ENCODE measurements at regions not wholly inside any gene's neighbourhood (a gene's known extent, or its start where the extent isn't known, plus 50 kb on each side); places are given as distances from the start of the nearest gene placed in this dataset.

DNA sequence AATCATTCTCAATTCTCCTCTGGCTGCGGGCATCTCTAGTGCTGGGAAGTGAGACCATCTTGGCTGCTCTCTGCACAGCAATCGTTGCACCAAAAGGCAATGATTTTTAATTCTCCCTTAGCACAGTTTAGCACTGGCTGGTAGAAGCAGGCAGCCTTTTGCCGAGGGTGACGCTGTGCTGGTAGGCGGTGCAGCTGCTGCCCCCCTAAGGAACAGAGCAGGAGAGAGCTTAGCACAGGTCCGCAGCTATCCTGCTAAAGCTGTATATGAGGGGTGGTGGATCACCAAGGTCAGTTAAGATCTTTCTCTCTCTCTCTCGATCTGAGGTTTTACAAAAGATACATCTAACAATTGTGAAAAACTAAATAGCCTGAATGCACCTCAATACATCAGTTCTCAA is 390.1 kb downstream of the GATA3 start:
- H2AK5ac ChIP-seq (ENCODE audit: low read depth, low read length), result no peak overlapping the region
- BruUV-seq (replicated peaks), result no TSS peak
- ATAC-seq (ENCODE audit: low read depth), result no peak; the same call in 1 of the 2 replicates

More for the DNA sequence above, 390.1 kb downstream of the GATA3 start:
- H3K79me1 ChIP-seq (ENCODE audit: low read depth in 1 of 2, low read length in 2 of 2), result no peaks in the 10 kb centered on the region
- no peak overlapping the region for H3K9ac ChIP-seq (ENCODE audit: low read depth, low read length)
- ChIA-PET POLR2A (ENCODE audit: unreplicated experiment) (no interaction called here), CTCF (no interaction called here)
- in situ Hi-C loops (cut with MboI; ENCODE audit: low sequenced_read_pairs) (no loop called here), intact Hi-C loops (cut with micrococcal nuclease) (no loop called here), dilution Hi-C loops (cut with HindIII; ENCODE audit: low sequenced_read_pairs, unreplicated experiment) (no loop called here)
- no peak overlapping the region for H3K4me3 ChIP-seq (ENCODE audit: insufficient read depth, low read depth, low read length)
- WGBS, 2 experiments (ENCODE audit: extremely low coverage in 2 of 2, insufficient read length in 1 of 2), result no CpG with 5 or more reads among the region's 7 CpGs
- TF ChIP-seq, protein P1, sequence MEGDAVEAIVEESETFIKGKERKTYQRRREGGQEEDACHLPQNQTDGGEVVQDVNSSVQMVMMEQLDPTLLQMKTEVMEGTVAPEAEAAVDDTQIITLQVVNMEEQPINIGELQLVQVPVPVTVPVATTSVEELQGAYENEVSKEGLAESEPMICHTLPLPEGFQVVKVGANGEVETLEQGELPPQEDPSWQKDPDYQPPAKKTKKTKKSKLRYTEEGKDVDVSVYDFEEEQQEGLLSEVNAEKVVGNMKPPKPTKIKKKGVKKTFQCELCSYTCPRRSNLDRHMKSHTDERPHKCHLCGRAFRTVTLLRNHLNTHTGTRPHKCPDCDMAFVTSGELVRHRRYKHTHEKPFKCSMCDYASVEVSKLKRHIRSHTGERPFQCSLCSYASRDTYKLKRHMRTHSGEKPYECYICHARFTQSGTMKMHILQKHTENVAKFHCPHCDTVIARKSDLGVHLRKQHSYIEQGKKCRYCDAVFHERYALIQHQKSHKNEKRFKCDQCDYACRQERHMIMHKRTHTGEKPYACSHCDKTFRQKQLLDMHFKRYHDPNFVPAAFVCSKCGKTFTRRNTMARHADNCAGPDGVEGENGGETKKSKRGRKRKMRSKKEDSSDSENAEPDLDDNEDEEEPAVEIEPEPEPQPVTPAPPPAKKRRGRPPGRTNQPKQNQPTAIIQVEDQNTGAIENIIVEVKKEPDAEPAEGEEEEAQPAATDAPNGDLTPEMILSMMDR (conservative IDR thresholded peaks at IDR 0.05; ENCODE audit: low read depth, low read length), result 0 out of 2 replicates have a peak, but pooled peaks have one; percentile 9
- TF ChIP-seq MAZ (IDR thresholded peaks at IDR 0.05; ENCODE audit: borderline replicate concordance, low read depth, low read length), result no peak
- H4K5ac ChIP-seq (ENCODE audit: low read depth, low read length), result no peak overlapping the region
- H3K18ac ChIP-seq (ENCODE audit: low read depth, low read length), result no peak overlapping the region
- H3K36me3 ChIP-seq (ENCODE audit: control insufficient read depth, insufficient read depth, low read length), result no peaks in the 10 kb centered on the region
- H2BK20ac ChIP-seq (ENCODE audit: low read depth, low read length), result no peak overlapping the region
- H4K20me1 ChIP-seq (ENCODE audit: insufficient read depth, low read length), result no peaks in the 10 kb centered on the region
- no peak overlapping the region for H2BK5ac ChIP-seq (ENCODE audit: low read depth, low read length, poor library complexity, severe bottlenecking)
- no peak overlapping the region for H2BK15ac ChIP-seq (ENCODE audit: low read depth, low read length)
- no peak overlapping the region for H3K23ac ChIP-seq (ENCODE audit: low read depth, low read length)
- no peaks in the 10 kb centered on the region for H3K9me1 ChIP-seq (ENCODE audit: insufficient read depth, low read length)
- no peak overlapping the region for H3K56ac ChIP-seq (ENCODE audit: extremely low read depth, insufficient read depth, low read length)
- H3K14ac ChIP-seq (replicated peaks; ENCODE audit: low read depth, low read length), result no peak overlapping the region
- H4K91ac ChIP-seq (ENCODE audit: insufficient read depth, low read depth, low read length), result no peak overlapping the region
- no peaks in the 10 kb centered on the region for H3K4me1 ChIP-seq (ENCODE audit: control insufficient read depth, insufficient read depth, low read length)
- H3K4me2 ChIP-seq (ENCODE audit: low read depth, low read length), result no peak overlapping the region
- no peak overlapping the region for H4K8ac ChIP-seq (ENCODE audit: low read depth in 2 of 2, low read length in 2 of 2)
- H3K27me3 ChIP-seq (ENCODE audit: control insufficient read depth, insufficient read depth, low read length), result no peaks in the 10 kb centered on the region
- no peak overlapping the region for H2AK9ac ChIP-seq (replicated peaks; ENCODE audit: low read depth, low read length, poor library complexity)
- H2BK120ac ChIP-seq (ENCODE audit: low read depth, low read length), result no peak overlapping the region
- H2AFZ ChIP-seq (replicated peaks; ENCODE audit: low read length, poor library complexity), result no peak overlapping the region
- peaks cover 12% of the 10 kb centered on the region for H3K9me3 ChIP-seq (ENCODE audit: control insufficient read depth, insufficient read depth, low read length)
- H3K4ac ChIP-seq (ENCODE audit: low read depth, low read length), result no peak overlapping the region
- DNase-seq, result no peak
- no peak overlapping the region for H3K27ac ChIP-seq (ENCODE audit: insufficient read depth, low read length)

All from IMR-90 (cell line).